Sigmoid colon (tissue), 6 donors: ENCODE measurements at regions not wholly inside any gene's neighbourhood (a gene's known extent, or its start where the extent isn't known, plus 50 kb on each side); places are given as distances from the start of the nearest gene placed in this dataset.

Experiments used
- DNase-seq: peaks from one replicate; pipeline ENCODE4 v3.0.0-alpha.2; 2019
- H3K27ac ChIP-seq, 4 donors: fragments of 200-600 bp; sonication (generic); one replicate each; pipeline ENCODE4 v1.5.1; 2016 to 2019; ENCODE audit warnings: mild to moderate bottlenecking in 1 of 4
- H3K27me3 ChIP-seq, 3 donors: fragments of 200-600 bp; sonication (generic); one replicate each; pipeline ENCODE4 v1.5.1; 2019; ENCODE audit warnings: mild to moderate bottlenecking in 1 of 3
- H3K36me3 ChIP-seq, 4 donors: fragments of 200-600 bp; sonication (generic); one replicate each; pipeline ENCODE4 v1.5.1; 2016 to 2019
- H3K4me1 ChIP-seq, 4 donors: fragments of 200-600 bp; sonication (generic); one replicate each; pipeline ENCODE4 v1.5.1; 2017 to 2019
- H3K4me3 ChIP-seq, 4 donors: fragments of 200-600 bp; sonication (generic); one replicate each; pipeline ENCODE4 v1.5.1; 2017 to 2019; ENCODE audit warnings: mild to moderate bottlenecking in 2 of 4, moderate library complexity in 1 of 4
- H3K9me3 ChIP-seq, 4 donors: fragments of 200-600 bp in 3 of 4; sonication (generic) in 3 of 4; one replicate each; pipeline versions ENCODE4 v1.5.1 to v1.6.1; 2013 to 2019
- CTCF ChIP-seq, 4 experiments: fragments of 450-650 bp in 3 of 4; fragments of 200-600 bp in 1 of 4; IDR thresholded peaks; one replicate each; pipeline ENCODE4 v1.5.1; 2016 to 2019; ENCODE audit warnings: antibody characterized with exemption in 4 of 4, mild to moderate bottlenecking in 3 of 4, moderate library complexity in 2 of 4
- EP300 ChIP-seq, 4 donors: sonication (generic); formaldehyde crosslinking; IDR thresholded peaks; one replicate each; pipeline ENCODE4 v1.6.1; 2017; ENCODE audit warnings: antibody characterized with exemption in 4 of 4
- POLR2A ChIP-seq, 2 donors: fragments of 450-650 bp; IDR thresholded peaks; one replicate each; pipeline ENCODE4 v1.6.1; 2016; ENCODE audit warnings: antibody characterized with exemption in 2 of 2, mild to moderate bottlenecking in 2 of 2, moderate library complexity in 2 of 2
- POLR2AphosphoS5 ChIP-seq, 4 donors: sonication (generic); formaldehyde crosslinking; IDR thresholded peaks; one replicate each; pipeline ENCODE4 v1.6.1; 2017; ENCODE audit warnings: antibody characterized with exemption in 4 of 4
- WGBS, 2 donors: extraction: QIAGEN DNeasy Blood & Tissue Kit; methylation state at CpG; one replicate each; pipeline ENCODE4 v1.1.7; 2013; 5-methylcytosine and 5-hydroxymethylcytosine counted together
- intact Hi-C: fragments of 100-400 bp; cut with DNase I; formaldehyde crosslinking; loops from one replicate; pipeline ENCODE4 v1.15.1; 2023
- donor health status: healthy with polysubstance abuse.
- donor health status: healthy.

- no peaks in the 10 kb centered on the region for H3K27me3 ChIP-seq
- no peaks in the 10 kb centered on the region for H3K36me3 ChIP-seq
- intact Hi-C loops, result no loop called here
- H3K9me3 ChIP-seq, result peaks cover 0 to 7% (median 3%) of the 10 kb centered on the region in 4 donors
- peak; percentile 29 for DNase-seq
- no peak overlapping the region for H3K27ac ChIP-seq
- H3K4me3 ChIP-seq, result no peak overlapping the region
- TF ChIP-seq POLR2AphosphoS5 (IDR thresholded peaks at IDR 0.05) (no peak), POLR2A (IDR thresholded peaks at IDR 0.05) (no peak), EP300 (IDR thresholded peaks at IDR 0.05) (no peak), CTCF (IDR thresholded peaks at IDR 0.05) (no peak)
- 76 to 81% methylated on average over 4 of the region's 4 CpGs for WGBS, 2 donors
- no peaks in the 10 kb centered on the region for H3K4me1 ChIP-seq
These were observed 51.1 kb upstream of the CST7 start for GRCh38 chr20:24897974-24898373.

GRCh38 chr20:24899153-24899552 is 49.9 kb upstream of the CST7 start:
- TF ChIP-seq EP300 (IDR thresholded peaks at IDR 0.05) (no peak), POLR2A (IDR thresholded peaks at IDR 0.05) (no peak), POLR2AphosphoS5 (IDR thresholded peaks at IDR 0.05) (no peak), CTCF (IDR thresholded peaks at IDR 0.05) (no peak)
- Histone ChIP-seq H3K27me3 (no peaks in the 10 kb centered on the region), H3K9me3 (peaks cover 0 to 7% (median 3%) of the 10 kb centered on the region in 4 donors), H3K4me1 (no peaks in the 10 kb centered on the region), H3K4me3 (no peak overlapping the region), H3K27ac (no peak overlapping the region), H3K36me3 (no peaks in the 10 kb centered on the region)
- no peak for DNase-seq
- 94 to 97% methylated on average over 2 of the region's 2 CpGs for WGBS, 2 donors
- intact Hi-C loops, result no loop called here
